NB4 (cell line): ENCODE measurements at regions not wholly inside any gene's neighbourhood (a gene's known extent, or its start where the extent isn't known, plus 50 kb on each side); places are given as distances from the start of the nearest gene placed in this dataset.

Source experiments
- CTCF ChIP-seq: IDR thresholded peaks from one replicate; pipeline ENCODE4 v1.5.1; 2012; ENCODE audit warnings: low read depth, low read length
- MYC ChIP-seq: IDR thresholded peaks from 2 replicates; pipeline ENCODE4 v1.6.1; 2011; ENCODE audit warnings: low read depth, low read length
- POLR2A ChIP-seq: IDR thresholded peaks from 2 replicates; pipeline ENCODE4 v1.6.1; 2011; ENCODE audit warnings: mild to moderate bottlenecking; ENCODE audit not compliant: insufficient read length; ENCODE audit errors: extremely low read depth
- TF ChIP-seq, protein P1 (sequence below): IDR thresholded peaks from 2 replicates; pipeline ENCODE4 v1.6.1; 2011; ENCODE audit warnings: low read depth, low read length

GRCh38 chr9:107163370-107163769, 119.7 kb upstream of the RAD23B start:
- no peak for TF ChIP-seq CTCF
- no peak for TF ChIP-seq POLR2A
- no peak for TF ChIP-seq MYC
- TF ChIP-seq, protein P1, sequence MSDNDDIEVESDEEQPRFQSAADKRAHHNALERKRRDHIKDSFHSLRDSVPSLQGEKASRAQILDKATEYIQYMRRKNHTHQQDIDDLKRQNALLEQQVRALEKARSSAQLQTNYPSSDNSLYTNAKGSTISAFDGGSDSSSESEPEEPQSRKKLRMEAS: no peak
